Central memory CD8-positive, alpha-beta T cell (primary cell): ENCODE measurements at regions not wholly inside any gene's neighbourhood (a gene's known extent, or its start where the extent isn't known, plus 50 kb on each side); places are given as distances from the start of the nearest gene placed in this dataset.

Experiments used
- ATAC-seq: fragments of 150-1000 bp; cut with Tn5 transposase; replicated peaks from 2 replicates; pipeline ENCODE4 v1.10.0; 2022; ENCODE audit warnings: mild to moderate bottlenecking, moderate FRiP score, moderate number of reproducible peaks; ENCODE audit not compliant: poor library complexity, severe bottlenecking; ENCODE audit errors: extremely low read depth
- DNase-seq, 2 donors: peaks; one replicate each; pipeline ENCODE4 v3.0.0; 2021; ENCODE audit warnings: low spot score in 2 of 2
- H3K27ac Mint-ChIP-seq: one replicate; pipeline ENCODE4 v1.8.0; 2022; ENCODE audit warnings: low read depth, mild to moderate bottlenecking, moderate library complexity, mixed read lengths
- H3K27me3 Mint-ChIP-seq: one replicate; pipeline ENCODE4 v1.8.0; 2022; ENCODE audit warnings: mixed read lengths
- H3K36me3 Mint-ChIP-seq: one replicate; pipeline ENCODE4 v1.8.0; 2022; ENCODE audit warnings: mild to moderate bottlenecking, moderate library complexity, mixed read lengths; ENCODE audit not compliant: insufficient read depth
- H3K4me1 Mint-ChIP-seq: one replicate; pipeline ENCODE4 v1.8.0; 2022; ENCODE audit warnings: mixed read lengths
- H3K4me3 Mint-ChIP-seq: one replicate; pipeline ENCODE4 v1.8.0; 2022; ENCODE audit warnings: mild to moderate bottlenecking, moderate library complexity, mixed read lengths
- H3K9me3 Mint-ChIP-seq: one replicate; pipeline ENCODE4 v1.8.0; 2022; ENCODE audit warnings: mixed read lengths

- no peak for DNase-seq
- H3K4me1 Mint-ChIP-seq = no peaks in the 10 kb centered on the region
- H3K36me3 Mint-ChIP-seq = no peaks in the 10 kb centered on the region
- no peaks in the 10 kb centered on the region for H3K9me3 Mint-ChIP-seq
- no peaks in the 10 kb centered on the region for H3K27me3 Mint-ChIP-seq
- no peak overlapping the region for H3K4me3 Mint-ChIP-seq
- no peak for ATAC-seq
- no peak overlapping the region for H3K27ac Mint-ChIP-seq
Observed at GRCh38 chr6:164308339-164308738, 893.8 kb downstream of the QKI start.

GRCh38 chr6:164303102-164303964 lies 888.8 kb downstream of the QKI start:
- ATAC-seq (no peak), DNase-seq (no peak)
- Mint-ChIP-seq H3K27me3 (no peaks in the 10 kb centered on the region), H3K36me3 (no peaks in the 10 kb centered on the region), H3K9me3 (peaks cover 7% of the 10 kb centered on the region), H3K4me1 (no peaks in the 10 kb centered on the region), H3K4me3 (no peak overlapping the region), H3K27ac (no peak overlapping the region)

GRCh38 chr6:164296411-164296810 lies 881.9 kb downstream of the QKI start:
- ATAC-seq (no peak), DNase-seq (no peak)
- Mint-ChIP-seq H3K27me3 (no peaks in the 10 kb centered on the region), H3K27ac (no peak overlapping the region), H3K9me3 (peaks cover 10% of the 10 kb centered on the region), H3K4me1 (no peaks in the 10 kb centered on the region), H3K4me3 (no peak overlapping the region), H3K36me3 (no peaks in the 10 kb centered on the region)

- no peaks in the 10 kb centered on the region for H3K27me3 Mint-ChIP-seq
- DNase-seq = no peak
- H3K36me3 Mint-ChIP-seq = no peaks in the 10 kb centered on the region
- no peaks in the 10 kb centered on the region for H3K4me1 Mint-ChIP-seq
- no peak overlapping the region for H3K4me3 Mint-ChIP-seq
- H3K9me3 Mint-ChIP-seq = peaks cover 9% of the 10 kb centered on the region
- no peak overlapping the region for H3K27ac Mint-ChIP-seq
- ATAC-seq = no peak
Observed at GRCh38 chr6:164294047-164294784, 879.7 kb downstream of the QKI start.

- peaks cover 12% of the 10 kb centered on the region for H3K9me3 Mint-ChIP-seq
- no peaks in the 10 kb centered on the region for H3K4me1 Mint-ChIP-seq
- no peak for DNase-seq
- ATAC-seq = no peak
- H3K4me3 Mint-ChIP-seq = no peak overlapping the region
- H3K27me3 Mint-ChIP-seq = no peaks in the 10 kb centered on the region
- H3K27ac Mint-ChIP-seq = no peak overlapping the region
- H3K36me3 Mint-ChIP-seq = no peaks in the 10 kb centered on the region
Observed at GRCh38 chr6:164291224-164291623, 876.7 kb downstream of the QKI start.

GRCh38 chr6:164290101-164290500 lies 875.6 kb downstream of the QKI start:
- H3K4me3 Mint-ChIP-seq = no peak overlapping the region
- H3K36me3 Mint-ChIP-seq = no peaks in the 10 kb centered on the region
- DNase-seq (no peak), ATAC-seq (no peak)
- no peaks in the 10 kb centered on the region for H3K27me3 Mint-ChIP-seq
- H3K27ac Mint-ChIP-seq = no peak overlapping the region
- H3K4me1 Mint-ChIP-seq = no peaks in the 10 kb centered on the region
- peaks cover 12% of the 10 kb centered on the region for H3K9me3 Mint-ChIP-seq

GRCh38 chr6:164286011-164286410 lies 871.5 kb downstream of the QKI start:
- no peak for ATAC-seq
- H3K27ac Mint-ChIP-seq = no peak overlapping the region
- H3K4me3 Mint-ChIP-seq = no peak overlapping the region
- H3K27me3 Mint-ChIP-seq = no peaks in the 10 kb centered on the region
- no peaks in the 10 kb centered on the region for H3K4me1 Mint-ChIP-seq
- H3K9me3 Mint-ChIP-seq = peaks cover 12% of the 10 kb centered on the region
- no peaks in the 10 kb centered on the region for H3K36me3 Mint-ChIP-seq
- DNase-seq = no peak

GRCh38 chr6:164283574-164283973 lies 869.1 kb downstream of the QKI start:
- no peaks in the 10 kb centered on the region for H3K36me3 Mint-ChIP-seq
- H3K27ac Mint-ChIP-seq = no peak overlapping the region
- DNase-seq (no peak), ATAC-seq (no peak)
- H3K27me3 Mint-ChIP-seq = no peaks in the 10 kb centered on the region
- no peaks in the 10 kb centered on the region for H3K4me1 Mint-ChIP-seq
- peaks cover 7% of the 10 kb centered on the region for H3K9me3 Mint-ChIP-seq
- H3K4me3 Mint-ChIP-seq = no peak overlapping the region

GRCh38 chr6:164276211-164276610 lies 861.7 kb downstream of the QKI start:
- Mint-ChIP-seq H3K4me3 (no peak overlapping the region), H3K27ac (no peak overlapping the region), H3K4me1 (no peaks in the 10 kb centered on the region), H3K36me3 (no peaks in the 10 kb centered on the region), H3K27me3 (no peaks in the 10 kb centered on the region), H3K9me3 (peaks cover 6% of the 10 kb centered on the region)
- DNase-seq = no peak
- no peak for ATAC-seq

GRCh38 chr6:164275773-164276172 lies 861.3 kb downstream of the QKI start:
- H3K36me3 Mint-ChIP-seq = no peaks in the 10 kb centered on the region
- no peak overlapping the region for H3K27ac Mint-ChIP-seq
- H3K4me1 Mint-ChIP-seq = no peaks in the 10 kb centered on the region
- no peak overlapping the region for H3K4me3 Mint-ChIP-seq
- H3K27me3 Mint-ChIP-seq = no peaks in the 10 kb centered on the region
- H3K9me3 Mint-ChIP-seq = peaks cover 6% of the 10 kb centered on the region
- ATAC-seq = no peak
- no peak for DNase-seq

- Mint-ChIP-seq H3K36me3 (no peaks in the 10 kb centered on the region), H3K27ac (no peak overlapping the region), H3K9me3 (peaks cover 11% of the 10 kb centered on the region), H3K4me1 (no peaks in the 10 kb centered on the region), H3K27me3 (no peaks in the 10 kb centered on the region), H3K4me3 (no peak overlapping the region)
- DNase-seq = no peak
- ATAC-seq = no peak
Observed at GRCh38 chr6:164274493-164274892, 860.0 kb downstream of the QKI start.

GRCh38 chr6:164273491-164273890 lies 859.0 kb downstream of the QKI start:
- no peaks in the 10 kb centered on the region for H3K36me3 Mint-ChIP-seq
- no peaks in the 10 kb centered on the region for H3K4me1 Mint-ChIP-seq
- ATAC-seq (no peak), DNase-seq (no peak)
- peaks cover 11% of the 10 kb centered on the region for H3K9me3 Mint-ChIP-seq
- H3K4me3 Mint-ChIP-seq = no peak overlapping the region
- H3K27ac Mint-ChIP-seq = no peak overlapping the region
- no peaks in the 10 kb centered on the region for H3K27me3 Mint-ChIP-seq

- no peak overlapping the region for H3K27ac Mint-ChIP-seq
- ATAC-seq (no peak), DNase-seq (no peak)
- H3K4me3 Mint-ChIP-seq = no peak overlapping the region
- peaks cover 23% of the 10 kb centered on the region for H3K9me3 Mint-ChIP-seq
- H3K27me3 Mint-ChIP-seq = no peaks in the 10 kb centered on the region
- H3K36me3 Mint-ChIP-seq = no peaks in the 10 kb centered on the region
- H3K4me1 Mint-ChIP-seq = no peaks in the 10 kb centered on the region
Observed at GRCh38 chr6:164266851-164267250, 852.3 kb downstream of the QKI start.
